ENCODE measurements at regions not wholly inside any gene's neighbourhood (a gene's known extent, or its start where the extent isn't known, plus 50 kb on each side); places are given as distances from the start of the nearest gene placed in this dataset.
A peak's percentile ranks its signal among the peaks of the same experiment; 100 is the strongest.

DNA sequence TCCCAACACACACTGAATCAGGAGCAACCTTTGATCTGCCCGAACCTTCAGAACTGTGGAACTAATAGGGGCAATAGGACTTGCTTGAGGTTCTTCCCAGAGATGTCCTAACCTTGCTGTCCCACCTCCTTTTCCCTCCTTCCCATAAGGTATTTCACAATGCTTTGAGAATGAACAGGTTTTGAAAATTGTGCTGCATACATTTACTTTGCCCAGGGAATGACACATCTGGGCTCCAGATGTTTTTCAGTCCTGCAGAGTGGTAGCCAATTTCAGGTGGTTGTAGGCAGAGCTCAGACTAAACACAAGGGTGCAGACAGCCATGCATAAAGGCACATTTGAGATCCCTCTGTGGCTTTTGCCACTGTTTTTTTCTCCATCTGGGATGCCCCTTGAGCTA lies 206.7 kb upstream of the PWP1 start:
- DNase-seq: no peak

DNA sequence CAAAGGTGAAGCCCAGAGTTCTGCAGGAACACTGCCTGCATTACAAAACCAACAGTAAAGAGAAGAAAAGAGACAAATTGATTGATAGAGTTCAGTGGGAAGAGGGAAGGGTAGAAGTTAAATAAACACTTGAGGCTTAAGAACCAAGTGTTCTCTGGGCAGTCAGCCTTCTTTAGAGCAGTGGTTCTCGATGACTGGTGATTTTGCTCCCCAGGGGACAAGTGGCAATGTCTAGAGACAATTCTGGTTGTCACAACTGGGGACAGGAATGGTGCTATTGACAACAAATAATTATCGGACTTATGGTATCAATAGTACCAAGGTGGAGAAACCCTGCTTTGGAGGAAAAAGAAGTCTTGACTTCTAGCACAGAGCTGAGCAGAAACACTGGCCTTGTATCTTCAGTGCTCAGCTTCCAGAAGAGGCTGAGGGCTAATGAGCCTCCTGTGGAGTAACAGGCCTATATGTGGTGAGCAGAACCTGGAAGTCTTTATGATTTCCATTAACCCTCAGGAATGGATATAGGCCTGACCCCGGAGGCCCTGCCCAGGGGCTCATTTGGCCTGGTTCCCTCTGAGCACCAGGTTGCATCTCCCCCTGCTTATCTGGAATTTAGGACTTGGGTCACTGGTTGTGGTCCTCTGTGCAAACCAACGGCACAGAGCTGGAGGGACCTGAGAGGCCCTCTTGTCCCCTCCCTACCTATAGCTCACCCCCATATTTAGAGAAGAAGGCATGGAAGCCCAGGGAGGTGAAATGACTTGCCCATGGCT lies 204.6 kb upstream of the PWP1 start:
- DNase-seq: no peak

DNA sequence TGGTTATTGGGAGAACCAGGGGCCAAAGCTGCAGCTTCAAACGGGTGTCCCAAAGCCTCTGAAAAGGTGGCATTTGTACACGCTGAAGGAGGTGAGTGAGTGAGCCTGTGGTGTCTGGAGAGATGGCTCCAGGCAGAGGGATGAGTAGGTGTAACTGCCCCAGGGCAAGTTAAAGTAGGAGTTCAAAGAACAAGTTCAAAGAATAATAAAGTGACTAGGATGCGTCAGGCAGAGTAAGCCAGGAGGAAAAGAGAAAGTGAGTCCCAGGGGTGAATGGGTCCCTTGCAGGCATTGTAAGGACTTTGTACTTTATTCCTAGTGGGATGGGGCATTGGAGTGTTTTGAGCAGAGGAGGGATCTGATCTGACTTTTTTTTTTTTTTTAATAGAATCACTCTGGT lies 201.4 kb upstream of the PWP1 start:
- DNase-seq: no peak

DNA sequence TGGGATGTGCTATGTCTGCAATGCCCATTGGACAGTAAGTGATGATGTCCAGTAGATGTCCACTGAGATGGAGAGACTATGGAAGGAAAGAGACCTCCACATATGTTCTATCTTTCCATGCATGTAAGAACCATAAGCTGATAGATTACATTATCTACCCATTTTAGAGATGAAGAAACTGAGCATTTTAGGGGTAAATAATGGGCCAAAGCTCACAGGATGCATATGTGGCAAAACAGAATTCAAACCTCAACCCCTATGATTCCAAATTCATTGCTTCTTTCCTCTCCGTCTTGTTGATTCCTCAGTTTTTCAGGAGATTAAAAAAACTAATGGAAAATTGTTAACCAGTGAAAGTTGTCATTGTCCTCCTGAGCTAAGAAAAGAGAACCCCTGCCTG lies 200.7 kb upstream of the PWP1 start:
- no peak for DNase-seq

DNA sequence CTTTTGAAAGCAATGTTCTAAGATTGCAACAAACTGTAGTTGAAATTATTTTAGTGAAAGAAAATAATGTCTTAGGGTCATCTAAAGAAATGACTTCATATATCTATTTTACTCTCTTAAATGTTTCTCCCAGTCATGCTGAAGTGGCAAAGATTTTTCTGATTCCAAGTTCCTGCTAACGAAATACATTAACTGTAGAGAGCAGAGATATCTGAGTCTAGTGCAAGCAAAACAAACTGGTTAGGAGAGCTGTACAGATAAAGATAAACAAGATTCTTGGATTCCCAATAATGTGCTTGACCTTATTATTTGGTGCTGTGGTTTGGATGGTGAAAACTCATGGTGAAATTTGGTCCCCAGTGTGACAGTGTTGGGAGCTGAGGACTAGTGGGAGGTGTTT lies 199.9 kb upstream of the PWP1 start:
- DNase-seq: no peak

DNA sequence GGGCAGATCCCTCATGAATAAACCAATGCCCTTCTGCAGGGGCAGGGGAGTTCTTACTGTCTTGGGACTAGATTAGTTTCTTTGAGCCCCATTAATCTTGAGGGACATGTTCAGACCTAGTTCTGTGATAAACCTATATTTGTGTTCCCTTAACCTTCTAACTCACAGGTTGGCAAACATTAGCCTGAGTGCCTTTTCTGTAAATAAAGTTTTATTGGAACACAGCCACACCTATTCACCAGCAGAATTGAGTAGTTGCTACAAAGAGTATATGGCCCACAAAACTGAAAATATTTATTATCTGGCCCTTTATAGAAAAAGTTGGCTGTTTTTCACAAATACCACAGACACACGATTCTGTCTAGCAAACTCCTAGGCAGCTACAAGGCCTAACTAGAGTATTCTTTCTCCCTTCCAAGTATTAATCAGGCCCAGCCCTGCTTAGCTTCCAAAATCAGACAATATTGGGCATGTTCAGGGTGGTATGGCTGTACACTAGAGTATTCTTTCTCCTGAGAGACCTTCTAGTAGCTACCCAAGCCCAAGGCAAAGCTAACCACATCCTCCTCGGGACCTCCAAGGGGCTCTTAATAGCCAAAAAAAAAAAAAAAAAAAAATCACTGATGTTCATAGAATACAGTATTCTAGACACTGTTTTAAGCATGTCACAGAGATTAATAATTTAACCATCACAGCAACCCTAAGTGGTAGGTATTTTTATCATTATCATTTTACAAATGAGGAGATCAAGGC lies 199.3 kb upstream of the PWP1 start:
- no peak for DNase-seq

DNA sequence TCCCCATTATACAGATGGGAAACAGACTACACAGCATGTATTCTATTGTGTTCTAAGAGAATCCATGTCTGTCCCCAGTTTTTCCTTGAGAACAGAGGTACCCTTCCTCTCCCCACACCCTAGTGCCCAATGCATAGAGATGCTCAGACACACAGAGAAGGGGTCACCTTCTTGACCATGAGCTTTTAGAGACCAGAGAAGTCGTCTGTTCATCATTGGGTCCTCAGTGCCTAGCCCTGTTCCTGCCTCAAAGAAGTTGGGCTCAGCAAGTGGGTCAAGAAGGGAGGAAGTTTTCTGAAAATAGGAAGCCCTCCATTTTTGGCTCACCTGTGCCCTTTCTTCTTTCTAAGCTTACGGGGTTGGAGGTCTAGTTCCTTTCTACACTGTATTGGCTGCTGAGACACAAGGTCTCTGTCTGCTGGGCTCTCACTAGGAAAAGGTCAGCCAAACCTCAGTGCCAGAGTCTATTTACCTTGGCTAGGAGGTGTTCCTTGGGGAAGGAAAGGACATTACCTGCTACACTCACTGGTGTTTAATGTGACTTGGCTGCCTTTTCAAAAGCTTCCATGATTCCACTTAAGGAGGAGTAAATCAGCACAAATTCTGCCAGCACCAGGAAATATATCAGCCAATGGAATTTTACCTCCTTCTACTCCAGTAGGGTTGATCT lies 198.5 kb upstream of the PWP1 start:
- DNase-seq: no peak

DNA sequence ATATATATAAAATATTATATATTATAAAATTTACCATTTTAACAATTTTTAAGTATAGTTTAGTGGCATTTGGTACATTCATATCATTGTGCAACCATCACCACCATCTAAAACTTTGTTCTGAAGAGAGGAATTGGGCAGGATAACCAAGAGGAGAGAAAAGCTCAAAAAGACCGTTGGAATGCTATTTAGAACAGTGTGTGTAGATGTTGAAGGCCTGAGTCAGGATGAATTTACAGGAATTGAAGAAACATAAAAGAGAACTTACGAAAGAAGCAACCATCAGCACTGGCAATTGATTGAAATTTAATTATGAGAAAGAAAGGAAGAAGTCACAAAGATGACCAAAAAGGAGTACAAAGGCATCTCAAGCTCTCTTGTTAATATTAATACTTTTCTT lies 196.9 kb upstream of the PWP1 start:
- no peak for DNase-seq

DNA sequence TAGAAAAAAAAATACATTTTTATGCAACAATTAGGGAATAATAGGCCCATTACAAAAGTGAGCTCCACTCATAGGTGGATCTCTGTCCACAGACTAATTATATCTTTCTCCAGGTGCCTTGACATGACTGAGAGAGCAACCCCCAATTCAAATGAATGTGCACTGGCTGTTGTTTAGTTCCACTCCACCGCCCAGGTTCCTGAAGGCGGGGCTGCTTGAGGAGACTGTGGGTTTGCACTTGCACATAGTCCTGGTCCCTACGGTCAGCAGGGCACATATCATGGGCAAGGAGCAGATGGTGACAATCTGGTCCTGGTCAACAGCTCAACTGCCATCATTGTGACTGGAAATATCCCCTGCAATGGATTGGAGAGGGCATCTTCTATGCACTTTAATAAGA lies 195.6 kb upstream of the PWP1 start:
- DNase-seq: no peak

DNA sequence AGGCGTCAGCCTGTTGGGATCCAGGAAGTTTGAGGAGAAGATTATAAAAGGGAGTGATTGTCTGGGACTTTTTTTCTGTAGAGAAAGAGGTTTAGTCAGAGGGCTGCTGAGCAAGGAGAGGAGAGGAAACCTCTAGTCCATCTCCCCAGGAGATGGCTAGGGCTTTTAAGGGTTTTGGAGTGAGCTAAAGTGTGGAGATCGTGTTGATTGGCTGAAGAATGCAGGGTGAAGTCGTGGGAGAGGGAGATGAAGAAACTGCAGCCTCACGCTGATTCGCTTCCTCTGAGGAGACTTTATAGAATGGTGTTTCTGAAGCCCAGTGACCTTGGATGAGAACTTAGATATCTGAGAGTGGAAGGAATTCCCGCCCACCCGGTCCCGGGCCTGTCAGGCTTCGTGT lies 193.7 kb upstream of the PWP1 start:
- no peak for DNase-seq

DNA sequence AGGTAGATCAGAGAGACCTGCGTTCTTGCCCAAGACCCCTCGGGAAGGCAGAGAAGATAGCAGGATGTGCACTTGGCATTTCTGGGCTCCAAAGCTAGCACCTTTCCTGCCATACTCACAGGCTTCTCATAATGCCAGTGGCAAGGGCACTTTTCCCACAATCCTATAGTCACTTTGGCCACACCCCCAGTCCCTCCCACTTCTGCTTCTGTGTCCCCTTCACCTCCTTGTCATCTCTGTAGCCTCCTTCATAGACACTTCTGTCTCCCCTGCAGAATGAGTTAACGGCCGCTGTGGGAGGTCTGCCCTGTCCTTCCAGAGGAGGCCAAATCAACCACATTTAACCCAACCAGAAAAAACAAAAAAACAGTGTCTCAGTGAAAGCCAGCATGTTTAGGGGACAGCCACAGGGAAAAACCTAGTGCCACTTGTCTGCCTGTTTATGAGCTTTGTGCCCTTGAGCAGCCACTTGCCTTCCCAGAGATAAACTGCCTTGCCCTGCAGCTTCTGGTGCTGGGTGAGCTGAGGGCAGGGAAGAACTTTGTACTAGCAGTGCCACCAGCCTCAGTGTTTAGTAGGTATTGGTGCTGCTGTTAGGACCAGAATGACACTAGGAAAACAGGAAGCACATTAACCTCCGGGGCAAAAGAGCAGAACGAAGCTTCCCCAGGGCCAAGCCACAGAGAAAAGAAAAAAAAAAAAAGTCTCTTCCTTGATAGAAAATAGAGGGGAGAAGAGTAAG lies 193.0 kb upstream of the PWP1 start:
- DNase-seq: peak; percentile 48

DNA sequence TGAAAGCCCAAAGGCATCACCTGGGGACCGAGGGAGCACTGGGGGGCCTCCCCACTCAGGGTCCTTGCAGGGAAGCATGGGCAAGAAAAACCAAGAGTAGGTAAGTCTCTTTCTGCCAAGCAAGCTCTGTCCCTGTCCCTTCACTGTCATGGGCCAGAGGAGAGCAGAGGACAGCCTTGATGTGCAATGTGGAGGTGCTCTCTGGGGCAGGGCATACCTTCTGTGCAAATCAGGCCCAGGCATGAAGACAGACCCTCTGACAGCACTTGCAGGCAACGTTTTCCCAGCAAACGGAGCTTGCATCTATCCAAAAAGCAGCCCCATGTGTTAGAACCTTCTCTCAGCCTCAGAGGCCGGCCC lies 192.5 kb upstream of the PWP1 start:
- no peak for DNase-seq

DNA sequence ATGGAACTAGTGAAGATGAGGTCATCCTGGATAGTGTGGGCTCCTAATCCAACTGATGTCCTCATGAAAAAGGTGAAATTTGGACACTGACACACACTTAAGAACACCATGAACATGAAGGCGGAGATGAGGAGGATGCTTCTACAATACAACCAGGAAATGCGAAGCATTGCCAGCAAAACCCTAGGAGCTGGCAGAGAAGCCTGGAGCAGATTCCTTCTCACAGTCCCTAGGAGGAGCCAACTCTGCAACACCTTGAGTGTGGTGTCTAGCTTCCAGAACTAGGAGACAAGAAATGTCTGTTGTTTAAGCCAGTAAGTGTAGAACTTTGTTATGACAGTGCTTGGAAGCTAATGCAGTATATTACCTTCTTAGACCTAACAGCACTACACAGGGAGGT lies 191.9 kb upstream of the PWP1 start:
- DNase-seq: peak; percentile 0

DNA sequence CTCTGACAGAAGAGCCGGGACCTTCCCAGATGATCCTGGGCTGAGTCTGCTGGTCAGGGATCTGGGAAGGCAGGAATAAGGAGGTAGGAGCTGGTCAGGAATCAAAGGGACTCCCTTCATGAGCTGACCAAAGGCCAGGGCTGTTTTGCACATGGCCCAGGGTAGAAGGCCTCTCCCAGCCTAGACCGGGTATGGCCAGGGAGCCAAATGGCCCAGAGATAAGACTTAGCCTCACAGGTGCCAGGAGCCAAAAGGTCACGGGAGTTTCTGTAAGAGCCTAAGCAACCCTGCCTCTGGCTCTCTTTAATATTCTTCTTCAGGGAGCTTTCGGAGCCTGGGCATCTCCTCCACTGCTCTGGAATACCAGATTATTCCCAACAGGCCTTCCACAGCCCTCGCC lies 191.3 kb upstream of the PWP1 start:
- no peak for DNase-seq

DNA sequence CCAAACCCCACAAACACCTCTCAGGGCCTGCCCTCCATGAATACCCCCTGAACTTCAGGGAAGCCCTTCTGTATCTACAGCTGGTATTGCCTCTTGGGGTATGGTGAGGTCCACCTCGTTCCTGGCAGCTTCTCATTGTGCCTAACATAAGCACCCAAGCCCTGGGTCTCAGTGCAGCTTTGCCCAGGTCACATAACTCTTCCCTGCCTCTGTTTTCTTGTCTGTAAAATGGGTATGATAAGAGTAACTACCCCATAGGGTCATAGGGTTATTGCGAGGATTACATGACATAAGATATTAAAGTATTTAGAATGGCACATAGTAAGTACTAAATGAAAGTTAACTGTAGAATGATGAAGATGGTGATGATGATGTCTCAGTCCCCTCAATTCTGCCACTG lies 190.0 kb upstream of the PWP1 start:
- no peak for DNase-seq

DNA sequence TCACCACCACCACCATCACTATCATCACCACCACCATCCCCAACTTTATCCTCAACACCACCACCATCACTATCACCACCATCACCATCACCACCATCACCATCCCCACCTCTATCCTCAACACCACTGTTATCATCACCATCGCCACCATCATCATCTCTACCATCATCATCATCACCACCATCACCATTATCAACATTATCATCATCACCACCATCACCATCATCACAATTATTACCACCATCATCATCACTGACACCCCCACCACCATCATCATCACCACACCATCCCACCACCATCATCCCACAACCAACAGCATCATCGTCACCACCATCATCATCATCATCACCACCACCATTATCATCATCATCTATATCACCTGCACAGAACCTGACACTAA lies 188.4 kb upstream of the PWP1 start:
- DNase-seq: no peak

DNA sequence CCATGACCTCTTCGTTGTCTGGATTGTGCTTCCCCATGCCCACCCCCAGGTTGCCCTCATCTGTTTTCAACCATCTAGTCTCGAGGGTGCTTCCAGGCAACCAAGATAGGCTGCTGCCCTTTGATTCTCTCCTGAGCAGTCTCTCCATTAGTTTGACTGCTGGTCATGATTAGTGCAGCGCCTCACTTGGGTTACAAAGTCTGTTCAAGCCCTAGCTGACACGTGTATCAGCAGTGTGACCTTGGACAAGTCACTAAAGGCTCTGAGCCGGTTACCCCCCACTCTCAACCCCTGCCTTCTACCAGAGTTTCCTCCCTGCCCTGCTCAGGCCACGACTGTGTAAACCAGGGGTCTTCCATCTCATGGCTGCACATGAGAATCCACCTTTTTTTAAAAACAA lies 185.3 kb upstream of the PWP1 start:
- no peak for DNase-seq

DNA sequence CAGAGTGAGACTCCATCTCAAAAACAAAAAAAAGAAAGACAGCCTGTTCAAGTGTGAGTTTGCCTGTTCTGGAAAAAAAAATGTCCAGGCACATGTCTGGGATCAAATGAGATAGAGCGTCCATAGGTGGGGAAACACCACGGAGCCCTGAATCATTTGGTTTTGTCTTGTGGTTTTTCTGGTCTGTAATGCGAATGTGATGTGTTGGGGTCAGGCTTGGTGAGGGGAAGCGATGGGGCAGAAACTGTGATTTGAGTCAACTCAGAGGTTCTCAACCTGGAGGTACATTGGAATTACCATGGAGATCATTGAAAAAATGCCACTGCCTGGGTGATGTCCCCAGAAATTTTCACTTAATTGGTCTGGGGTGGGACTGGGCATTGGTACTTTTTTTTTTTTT lies 183.9 kb upstream of the PWP1 start:
- no peak for DNase-seq

DNA sequence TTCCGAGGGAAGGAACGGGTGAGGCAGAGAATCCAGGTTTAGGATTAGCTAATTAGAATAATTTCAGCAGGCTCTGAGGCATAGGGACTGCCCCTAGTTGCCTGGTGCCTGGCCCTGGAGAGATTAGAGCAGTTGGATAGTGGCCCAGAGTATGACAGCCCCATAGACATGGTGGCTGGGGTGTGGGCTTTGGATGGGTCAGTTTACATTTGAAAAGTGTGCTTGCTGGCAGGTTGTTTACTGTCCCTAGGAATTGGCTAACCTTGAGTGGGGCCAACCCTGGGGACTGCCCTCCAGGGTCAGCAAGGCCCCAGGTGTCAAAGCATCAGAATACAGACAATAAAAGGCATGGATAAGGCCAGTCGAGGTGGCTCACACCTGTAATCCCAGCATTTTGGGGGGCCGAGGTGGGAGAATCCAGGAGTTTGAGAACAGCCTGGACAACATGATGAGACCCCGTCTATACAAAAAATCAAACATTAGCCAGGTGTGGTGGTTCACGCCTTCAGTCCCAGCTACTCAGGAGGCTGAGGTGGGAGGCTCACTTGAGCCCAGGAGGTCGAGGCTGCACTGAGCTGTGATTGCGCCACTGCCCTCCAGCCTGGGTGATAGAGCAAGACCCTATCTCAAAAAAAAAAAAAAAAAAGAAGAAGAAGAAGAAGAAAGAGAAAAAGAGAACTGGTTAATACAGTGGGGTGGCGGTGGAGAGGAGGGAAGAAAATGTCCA lies 182.3 kb upstream of the PWP1 start:
- no peak for DNase-seq

DNA sequence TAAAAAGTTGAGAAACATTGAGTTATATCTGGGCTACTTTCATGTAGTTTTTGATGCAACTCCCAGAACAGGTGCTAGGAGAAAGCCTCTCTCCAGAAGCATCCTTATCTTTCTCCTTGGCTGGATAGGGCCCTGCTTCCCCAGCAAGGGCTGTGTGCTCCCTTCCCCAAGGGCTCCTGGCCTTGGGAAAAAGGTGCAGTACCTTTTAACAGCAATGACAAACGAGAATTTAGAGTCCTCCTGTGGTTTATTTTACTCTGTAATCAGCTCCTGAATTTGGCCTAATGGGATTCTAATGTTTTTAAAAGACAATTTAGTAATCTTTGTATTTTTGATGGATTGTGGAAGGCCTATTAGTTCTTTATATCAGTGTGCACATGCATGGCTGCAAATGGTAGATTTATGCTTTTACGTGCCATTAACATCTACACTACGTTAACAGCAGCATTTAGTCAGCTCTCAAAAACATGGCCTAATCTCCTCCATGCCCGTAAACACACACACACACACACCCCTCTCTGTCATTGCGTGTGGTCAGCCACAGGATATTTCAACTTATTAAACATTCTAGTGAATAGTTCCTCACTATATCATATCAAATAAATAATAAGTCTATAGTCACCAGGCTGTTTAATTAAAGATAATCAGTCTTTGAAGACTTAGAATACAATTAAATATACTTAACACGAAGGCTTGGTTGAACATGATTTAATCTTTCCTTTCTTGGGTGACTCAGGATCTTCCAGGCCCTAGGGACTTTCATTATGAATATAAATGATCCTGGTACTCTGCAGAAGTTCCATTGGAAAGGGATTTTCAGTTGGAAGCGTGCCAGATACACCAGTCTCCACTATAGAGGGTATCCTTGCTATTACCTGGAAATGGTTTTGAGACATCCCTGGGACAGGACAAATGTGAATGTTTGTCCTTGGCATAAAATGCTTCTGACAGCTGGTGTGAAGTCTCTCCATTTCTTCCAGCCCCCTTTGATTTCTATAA lies 181.4 kb upstream of the PWP1 start:
- DNase-seq: no peak

DNA sequence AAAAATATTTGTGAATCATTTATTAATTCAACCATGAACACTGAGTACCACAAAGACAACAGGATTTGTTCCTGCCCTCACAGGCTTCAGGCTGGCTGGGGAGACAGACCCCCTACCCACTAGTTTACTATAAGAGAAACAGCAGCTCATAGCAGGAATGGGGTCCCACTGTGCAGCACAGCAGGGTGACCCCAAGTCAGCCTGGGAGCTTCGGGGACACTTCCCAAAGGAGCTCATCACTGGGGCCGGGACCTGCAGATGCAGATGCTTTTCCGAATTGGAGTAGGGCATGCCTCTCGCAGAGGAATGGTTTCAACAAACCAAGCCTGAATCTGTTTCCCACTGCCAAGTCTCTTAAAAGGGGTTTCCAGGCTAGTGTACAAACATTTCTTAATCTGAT lies 176.2 kb upstream of the PWP1 start:
- DNase-seq: no peak

DNA sequence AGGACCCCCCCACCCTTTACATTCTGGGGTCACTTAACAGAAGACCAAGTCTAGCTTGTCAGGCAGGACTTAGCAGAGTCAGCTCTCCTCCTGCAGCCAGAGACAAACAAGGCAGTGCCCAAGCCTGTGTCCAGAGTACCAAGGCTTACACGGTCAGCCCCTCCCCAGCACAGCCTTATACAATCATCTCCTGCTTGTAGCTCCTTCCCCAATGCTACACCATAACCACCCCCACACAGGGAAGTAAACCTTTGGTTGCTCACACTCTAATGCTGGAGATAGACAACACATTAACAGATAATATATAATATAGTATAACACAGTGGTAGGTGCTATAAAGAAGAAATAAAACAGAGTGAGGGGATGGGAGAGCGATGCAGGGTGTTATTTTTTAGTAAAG lies 175.4 kb upstream of the PWP1 start:
- no peak for DNase-seq
